Hematopoietic multipotent progenitor cell treated with erythropoietin and hydrocortisone succinate and interleukin-3 and kit ligand, for 6 days (in vitro differentiated cells): ENCODE measurements at regions not wholly inside any gene's neighbourhood (a gene's known extent, or its start where the extent isn't known, plus 50 kb on each side); places are given as distances from the start of the nearest gene placed in this dataset.
"Not testable (repeated sequence)": the region's sequence is repeated elsewhere in the genome, so short reads cannot be mapped to it uniquely, and the experiment has no call there.

Experiments used
- DNase-seq: peaks from one replicate; pipeline ENCODE4 v3.0.0-alpha.2; 2015

DNA sequence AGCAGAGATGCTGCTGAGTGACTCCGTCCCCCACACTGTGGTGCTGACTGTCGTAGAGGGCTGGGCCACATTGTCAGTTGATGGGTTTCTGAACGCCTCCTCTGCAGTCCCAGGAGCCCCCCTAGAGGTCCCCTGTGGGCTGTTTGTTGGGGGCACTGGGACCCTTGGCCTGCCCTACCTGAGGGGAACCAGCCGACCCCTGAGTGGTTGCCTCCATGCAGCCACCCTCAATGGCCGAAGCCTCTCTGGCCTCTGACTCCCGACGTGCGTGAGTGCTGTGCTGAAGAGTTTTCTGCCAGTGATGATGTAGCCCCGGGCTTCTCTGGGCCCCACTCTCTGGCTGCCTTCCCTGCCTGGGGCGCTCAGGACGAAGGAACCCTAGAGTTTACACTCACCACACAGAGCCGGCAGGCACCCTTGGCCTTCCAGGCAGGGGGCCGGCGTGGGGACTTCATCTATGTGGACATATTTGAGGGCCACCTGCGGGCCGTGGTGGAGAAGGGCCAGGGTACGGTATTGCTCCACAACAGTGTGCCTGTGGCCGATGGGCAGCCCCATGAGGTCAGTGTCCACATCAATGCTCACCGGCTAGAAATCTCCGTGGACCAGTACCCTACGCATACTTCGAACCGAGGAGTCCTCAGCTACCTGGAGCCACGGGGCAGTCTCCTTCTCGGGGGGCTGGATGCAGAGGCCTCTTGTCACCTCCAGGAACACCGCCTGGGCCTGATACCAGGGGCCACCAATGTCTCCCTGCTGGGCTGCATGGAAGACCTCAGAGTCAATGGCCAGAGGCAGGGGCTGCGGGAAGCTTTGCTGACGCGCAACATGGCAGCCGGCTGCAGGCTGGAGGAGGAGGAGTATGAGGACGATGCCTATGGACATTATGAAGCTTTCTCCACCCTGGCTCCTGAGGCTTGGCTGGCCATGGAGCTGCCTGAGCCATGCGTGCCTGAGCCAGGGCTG, 181.1 kb downstream of the TBC1D2B start:
- not testable (repeated sequence) for DNase-seq

DNA sequence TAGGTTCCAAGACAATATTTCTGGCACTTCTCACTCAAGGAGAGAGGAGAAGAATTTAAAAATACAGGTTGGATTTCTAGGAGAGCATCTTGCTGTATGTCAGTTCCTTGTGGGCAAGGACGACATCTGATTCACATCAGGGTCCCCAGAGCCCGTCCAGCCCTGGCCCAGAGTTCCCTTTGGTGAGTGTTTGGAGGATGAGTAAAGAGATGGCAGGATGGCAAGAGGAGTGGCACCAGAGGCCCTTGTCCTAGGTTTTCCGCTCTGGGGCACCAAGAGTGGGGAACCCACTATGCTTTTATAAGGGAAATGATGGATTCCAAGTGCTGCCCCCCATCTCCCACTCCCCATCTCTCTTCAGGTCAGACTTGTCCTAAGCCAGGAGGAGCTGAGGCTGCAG, 181.8 kb downstream of the TBC1D2B start:
- DNase-seq, result no peak

- not testable (repeated sequence) for DNase-seq
These were observed 182.4 kb downstream of the TBC1D2B start for GRCh38 chr15:77895145-77895544.

DNA sequence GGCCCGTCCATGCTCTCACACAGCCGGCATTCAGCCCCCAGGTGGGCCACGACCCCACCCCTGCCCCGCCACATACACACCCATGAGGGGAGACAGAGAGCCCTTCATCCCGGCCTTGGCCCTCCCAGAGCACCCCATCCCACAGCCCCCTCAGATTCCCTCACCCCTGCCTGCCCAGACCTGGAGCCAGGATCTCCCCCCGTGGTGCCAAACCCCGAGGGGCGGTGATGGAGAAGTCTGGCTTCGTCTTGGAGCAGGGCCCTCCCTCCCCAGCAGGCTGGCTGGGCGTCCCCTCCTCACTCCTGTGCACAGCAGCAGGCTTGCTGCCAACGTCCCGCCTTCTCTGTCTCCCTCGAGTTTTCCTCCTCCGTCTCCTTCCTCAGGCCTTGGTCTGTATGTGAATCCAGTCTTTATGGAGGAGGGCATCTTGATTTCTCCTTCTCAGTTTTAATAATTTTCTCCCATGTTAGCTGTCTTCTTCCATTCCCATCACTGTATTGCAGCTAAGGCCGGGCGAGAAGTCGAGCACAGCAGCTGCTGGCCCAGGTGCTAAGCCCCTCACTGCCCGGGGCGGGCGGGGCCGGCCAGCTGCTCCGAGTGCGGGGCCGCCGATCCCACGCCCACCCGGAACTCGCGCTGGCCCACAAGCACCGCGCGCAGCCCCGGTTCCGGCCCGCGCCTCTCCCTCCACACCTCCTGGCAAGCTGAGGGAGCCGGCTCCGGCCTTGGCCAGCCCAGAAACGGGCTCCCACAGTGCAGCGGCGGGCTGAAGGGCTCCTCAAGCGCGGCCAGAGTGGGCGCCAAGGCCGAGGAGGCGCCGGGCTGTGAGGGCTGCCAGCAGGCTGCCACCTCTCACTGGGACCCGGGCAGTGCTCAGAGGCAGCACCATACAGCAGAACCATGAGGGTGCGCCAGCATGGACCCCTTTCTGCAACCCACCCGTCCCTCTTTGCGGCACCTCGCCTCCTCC, 183.6 kb downstream of the TBC1D2B start:
- DNase-seq, result not testable (repeated sequence)

GRCh38 chr15:77893246-77893645, 184.3 kb downstream of the TBC1D2B start:
- not testable (repeated sequence) for DNase-seq

DNA sequence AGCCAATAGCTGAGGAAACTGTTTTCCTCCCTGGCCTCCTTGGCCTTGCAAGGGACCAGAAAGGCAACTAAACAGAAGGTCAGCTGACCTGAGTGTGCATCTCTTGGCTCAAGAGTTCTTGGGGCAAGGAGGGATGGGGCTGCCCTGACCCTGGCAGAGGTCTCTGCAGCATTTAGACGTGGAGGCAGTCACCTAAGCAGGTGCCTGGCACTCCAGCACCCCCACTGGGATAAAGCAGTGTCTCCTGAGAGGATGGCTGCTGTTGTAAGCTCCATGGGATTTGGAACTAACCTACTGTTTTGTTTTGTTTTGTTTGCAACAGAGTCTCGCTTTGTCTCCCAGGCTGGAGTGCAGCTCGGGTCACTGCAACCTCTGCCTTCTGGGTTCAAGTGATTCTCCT, 185.2 kb downstream of the TBC1D2B start:
- DNase-seq, result no peak

- not testable (repeated sequence) for DNase-seq
These were observed 185.6 kb downstream of the TBC1D2B start for GRCh38 chr15:77891862-77892261.

GRCh38 chr15:77890911-77891801, 186.4 kb downstream of the TBC1D2B start:
- DNase-seq, result peak; percentile 60

DNA sequence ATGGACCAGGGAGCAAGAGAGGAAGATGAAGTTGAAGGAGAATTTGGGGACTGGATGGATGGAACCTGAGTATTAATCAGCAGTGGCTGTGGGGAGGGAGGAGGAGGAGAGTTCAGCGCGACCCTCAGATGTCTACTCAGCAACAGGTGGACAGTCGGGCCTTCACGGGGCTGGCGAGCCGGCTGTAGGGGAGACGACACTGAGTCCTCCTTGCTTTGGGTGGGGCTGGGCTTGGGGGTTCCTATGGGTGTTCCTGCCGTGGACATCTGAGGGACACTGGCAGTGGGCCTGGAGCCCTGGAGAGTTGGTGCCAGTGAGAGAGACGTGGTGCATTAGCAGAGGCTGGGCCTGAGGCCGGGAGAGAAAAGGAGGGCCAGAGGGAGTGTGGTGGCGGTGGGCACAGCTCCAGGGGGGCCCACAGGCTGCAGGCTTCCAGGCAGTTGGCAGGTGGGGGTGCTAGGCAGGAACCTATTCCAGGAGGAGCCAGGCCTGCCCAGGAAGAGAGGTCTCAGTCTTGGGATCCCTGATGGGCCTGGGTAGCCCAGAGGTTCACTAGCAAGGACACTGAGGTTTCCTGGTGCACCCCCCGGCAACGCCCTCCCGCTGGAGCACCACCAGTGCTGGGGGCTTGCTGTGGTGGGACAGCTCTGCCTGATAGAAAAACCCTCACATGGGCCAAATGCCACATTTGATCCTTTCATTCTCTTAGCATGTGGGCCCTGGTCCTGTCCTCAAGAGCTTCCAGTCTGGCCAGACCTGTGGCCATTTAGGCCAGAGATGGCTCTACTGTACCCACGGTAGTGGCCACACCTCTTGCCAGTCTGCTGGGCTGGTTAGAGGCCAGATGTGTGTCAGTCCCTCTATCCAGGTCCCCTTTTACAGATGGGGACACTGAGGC, 187.4 kb downstream of the TBC1D2B start:
- not testable (repeated sequence) for DNase-seq

GRCh38 chr15:77889009-77889806, 188.3 kb downstream of the TBC1D2B start:
- no peak for DNase-seq

GRCh38 chr15:77887563-77888429, 189.7 kb downstream of the TBC1D2B start:
- not testable (repeated sequence) for DNase-seq

DNA sequence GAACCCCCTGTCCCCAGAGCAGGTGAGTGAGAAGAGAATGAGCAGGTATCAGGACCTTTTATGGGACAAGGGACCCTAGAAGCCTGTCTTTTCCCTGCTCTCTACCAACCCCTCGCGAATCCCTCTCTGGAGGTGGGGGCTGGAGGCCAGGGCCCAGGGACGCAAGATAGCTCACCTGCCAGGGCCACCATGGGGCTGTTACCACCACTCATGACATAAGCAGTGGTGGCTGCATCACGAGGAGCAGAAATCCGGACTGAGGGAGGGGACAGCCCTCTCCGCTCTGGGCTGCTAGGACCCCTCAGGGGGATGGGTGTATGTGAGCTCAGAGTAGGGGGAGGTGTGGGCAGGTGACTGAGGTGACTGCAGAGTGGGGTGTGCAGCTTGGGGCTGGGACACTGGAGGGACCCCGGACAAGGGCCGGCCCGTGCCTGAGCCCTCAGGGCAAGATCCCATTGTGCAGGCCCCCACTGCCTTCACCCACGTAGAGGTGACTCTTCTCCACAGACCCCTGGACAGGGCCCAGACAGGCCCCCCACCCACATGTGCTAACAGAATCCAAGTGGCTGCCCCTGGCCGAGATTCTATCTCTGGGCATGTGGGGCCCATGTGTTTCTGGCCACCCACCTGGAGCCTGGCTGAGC, 190.6 kb downstream of the TBC1D2B start:
- no peak for DNase-seq

GRCh38 chr15:77885877-77886500, 191.5 kb downstream of the TBC1D2B start:
- not testable (repeated sequence) for DNase-seq

- DNase-seq, result not testable (repeated sequence)
These were observed 194.5 kb downstream of the TBC1D2B start for GRCh38 chr15:77883012-77883411.

- DNase-seq, result no peak
These were observed 195.6 kb downstream of the TBC1D2B start for GRCh38 chr15:77881950-77882349.

DNA sequence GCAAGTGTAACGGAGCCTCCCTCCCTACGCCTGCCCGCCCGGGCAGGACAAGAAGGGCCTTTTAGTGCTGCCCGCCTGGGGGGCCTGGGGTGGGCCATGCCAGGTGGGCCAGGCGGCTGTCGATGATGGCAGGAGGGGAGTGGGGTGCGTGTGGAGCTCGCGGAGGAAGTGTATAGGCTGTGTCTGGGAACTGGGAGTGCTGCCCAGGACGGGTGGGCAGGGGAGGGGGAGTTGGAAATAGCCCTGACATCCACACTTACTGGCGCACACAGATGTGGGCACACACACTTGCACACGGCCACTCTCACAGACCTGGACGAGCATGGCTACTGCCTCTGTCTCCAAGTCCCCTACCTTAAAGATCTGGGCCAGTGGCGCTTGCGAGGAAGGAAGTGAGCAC, 196.0 kb downstream of the TBC1D2B start:
- not testable (repeated sequence) for DNase-seq

GRCh38 chr15:77879466-77879865, 198.0 kb downstream of the TBC1D2B start:
- DNase-seq, result not testable (repeated sequence)
